ENCODE measurements at regions not wholly inside any gene's neighbourhood (a gene's known extent, or its start where the extent isn't known, plus 50 kb on each side); places are given as distances from the start of the nearest gene placed in this dataset.

DNA sequence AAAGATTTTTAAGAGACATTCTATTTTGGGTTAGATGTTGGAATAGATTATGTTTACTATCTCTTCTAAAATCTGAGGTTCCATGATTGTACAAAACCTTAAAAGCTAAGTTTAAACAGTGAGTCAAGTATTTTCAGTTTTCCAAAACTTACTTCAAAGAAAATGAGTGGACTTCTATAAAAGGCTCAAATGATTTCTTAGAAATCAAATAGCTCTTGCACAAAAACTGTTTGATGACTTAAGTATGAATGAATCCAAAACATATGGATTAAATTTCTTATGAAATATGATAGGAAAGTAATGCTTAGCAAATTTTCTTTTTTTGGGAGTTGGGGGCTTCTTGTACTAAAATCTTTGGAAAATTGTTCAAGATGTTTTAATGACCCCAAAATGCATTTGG lies 837.3 kb upstream of the SLC35B3 start:
- Histone ChIP-seq H3K27ac (no peak overlapping the region), H3K9me3 (no peaks in the 10 kb centered on the region), H3K4me3 (replicated peaks in 1 of 3) (no peak overlapping the region), H3K36me3 (no peaks in the 10 kb centered on the region), H3K4me1 (no peaks in the 10 kb centered on the region), H3K27me3 (no peaks in the 10 kb centered on the region)
- TF ChIP-seq POLR2A (IDR thresholded peaks at IDR 0.05): no peak
- TF ChIP-seq, protein P1, sequence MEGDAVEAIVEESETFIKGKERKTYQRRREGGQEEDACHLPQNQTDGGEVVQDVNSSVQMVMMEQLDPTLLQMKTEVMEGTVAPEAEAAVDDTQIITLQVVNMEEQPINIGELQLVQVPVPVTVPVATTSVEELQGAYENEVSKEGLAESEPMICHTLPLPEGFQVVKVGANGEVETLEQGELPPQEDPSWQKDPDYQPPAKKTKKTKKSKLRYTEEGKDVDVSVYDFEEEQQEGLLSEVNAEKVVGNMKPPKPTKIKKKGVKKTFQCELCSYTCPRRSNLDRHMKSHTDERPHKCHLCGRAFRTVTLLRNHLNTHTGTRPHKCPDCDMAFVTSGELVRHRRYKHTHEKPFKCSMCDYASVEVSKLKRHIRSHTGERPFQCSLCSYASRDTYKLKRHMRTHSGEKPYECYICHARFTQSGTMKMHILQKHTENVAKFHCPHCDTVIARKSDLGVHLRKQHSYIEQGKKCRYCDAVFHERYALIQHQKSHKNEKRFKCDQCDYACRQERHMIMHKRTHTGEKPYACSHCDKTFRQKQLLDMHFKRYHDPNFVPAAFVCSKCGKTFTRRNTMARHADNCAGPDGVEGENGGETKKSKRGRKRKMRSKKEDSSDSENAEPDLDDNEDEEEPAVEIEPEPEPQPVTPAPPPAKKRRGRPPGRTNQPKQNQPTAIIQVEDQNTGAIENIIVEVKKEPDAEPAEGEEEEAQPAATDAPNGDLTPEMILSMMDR (IDR thresholded peaks at IDR 0.05): no peak
- DNase-seq: no peak
- intact Hi-C loops (cut with DNase I): no loop called here

DNA sequence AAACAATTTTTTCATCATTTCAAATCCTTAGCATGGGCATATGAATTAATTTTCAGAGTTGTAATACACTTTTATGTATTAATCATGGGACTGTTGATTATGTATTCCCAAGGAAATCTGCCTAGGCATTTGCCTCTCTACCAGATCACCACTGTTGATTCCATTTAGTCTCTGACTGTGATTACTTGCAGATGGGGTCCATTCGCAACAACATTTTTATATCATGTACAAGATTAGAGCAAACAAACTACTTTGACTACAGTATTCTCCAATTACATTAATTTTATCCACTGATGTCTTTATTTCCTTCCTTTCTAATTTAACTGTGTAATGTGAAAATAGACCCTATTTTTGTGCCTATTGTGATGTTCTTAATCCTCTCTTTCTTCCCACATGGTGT lies 831.4 kb upstream of the SLC35B3 start:
- H3K27ac ChIP-seq: no peak overlapping the region
- H3K36me3 ChIP-seq: no peaks in the 10 kb centered on the region
- no peaks in the 10 kb centered on the region for H3K9me3 ChIP-seq
- TF ChIP-seq POLR2A (IDR thresholded peaks at IDR 0.05): no peak
- TF ChIP-seq, protein P1 (IDR thresholded peaks at IDR 0.05): no peak
- intact Hi-C loops (cut with DNase I): no loop called here
- WGBS, 2 donors: 94 to 96% methylated on average over 1 of the region's 1 CpG
- H3K27me3 ChIP-seq: no peaks in the 10 kb centered on the region
- H3K4me3 ChIP-seq (replicated peaks in 1 of 3): no peak overlapping the region
- no peak for DNase-seq
- H3K4me1 ChIP-seq: no peaks in the 10 kb centered on the region

DNA sequence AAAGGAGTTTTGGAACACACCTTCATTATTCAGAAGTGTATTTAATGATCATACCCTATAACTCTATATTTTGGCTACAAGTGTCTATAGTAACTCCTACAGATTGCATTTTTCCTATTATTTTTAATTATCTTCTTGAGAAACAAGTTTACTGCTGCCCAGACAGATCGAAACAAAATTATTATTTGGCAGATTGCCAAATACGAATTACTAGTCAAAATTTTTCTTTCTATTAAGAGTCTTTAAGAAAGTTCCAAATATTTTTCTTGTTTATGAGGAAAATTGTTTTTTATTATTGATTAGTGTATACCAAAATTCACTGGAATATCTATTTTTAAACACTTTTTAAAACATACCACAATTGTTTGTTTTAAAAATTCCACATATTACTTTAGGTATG lies 821.9 kb upstream of the SLC35B3 start:
- WGBS, 2 donors: 42 to 43% methylated on average over 2 of the region's 2 CpGs

DNA sequence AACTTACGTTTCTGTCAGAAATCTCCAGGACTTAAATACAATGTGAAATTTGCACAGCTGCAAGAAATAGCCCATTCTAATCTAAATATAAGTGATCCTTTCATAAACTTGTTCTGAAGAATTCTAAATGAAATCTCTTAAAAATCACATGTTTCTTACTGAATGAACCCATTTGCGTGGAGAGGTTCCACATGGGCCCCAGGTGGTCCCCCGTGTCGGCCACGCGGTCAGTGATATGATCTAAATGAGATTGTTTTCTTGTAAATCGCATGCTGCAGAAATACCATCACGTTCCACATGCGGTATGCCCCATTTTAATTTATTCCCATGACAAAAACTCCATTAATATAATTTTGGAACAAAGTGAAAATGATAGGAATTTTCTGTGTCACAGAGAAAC lies 818.9 kb upstream of the SLC35B3 start:
- TF ChIP-seq, protein P1 (IDR thresholded peaks at IDR 0.05): no peak
- no peak for TF ChIP-seq POLR2A (IDR thresholded peaks at IDR 0.05)
- Histone ChIP-seq H3K27me3 (no peaks in the 10 kb centered on the region), H3K4me1 (no peaks in the 10 kb centered on the region), H3K36me3 (no peaks in the 10 kb centered on the region), H3K4me3 (replicated peaks in 1 of 3) (no peak overlapping the region), H3K27ac (no peak overlapping the region), H3K9me3 (no peaks in the 10 kb centered on the region)
- no peak for DNase-seq
- intact Hi-C loops (cut with DNase I): no loop called here
- 87 to 91% methylated on average over 9 of the region's 9 CpGs for WGBS, 2 donors

More for the DNA sequence above, 821.9 kb upstream of the SLC35B3 start:
- Histone ChIP-seq H3K27ac (no peak overlapping the region), H3K27me3 (no peaks in the 10 kb centered on the region), H3K36me3 (no peaks in the 10 kb centered on the region), H3K9me3 (no peaks in the 10 kb centered on the region), H3K4me1 (no peaks in the 10 kb centered on the region), H3K4me3 (replicated peaks in 1 of 3) (no peak overlapping the region)
- no peak for DNase-seq
- no peak for TF ChIP-seq POLR2A (IDR thresholded peaks at IDR 0.05)
- TF ChIP-seq, protein P1 (IDR thresholded peaks at IDR 0.05): no peak
- intact Hi-C loops (cut with DNase I): no loop called here

DNA sequence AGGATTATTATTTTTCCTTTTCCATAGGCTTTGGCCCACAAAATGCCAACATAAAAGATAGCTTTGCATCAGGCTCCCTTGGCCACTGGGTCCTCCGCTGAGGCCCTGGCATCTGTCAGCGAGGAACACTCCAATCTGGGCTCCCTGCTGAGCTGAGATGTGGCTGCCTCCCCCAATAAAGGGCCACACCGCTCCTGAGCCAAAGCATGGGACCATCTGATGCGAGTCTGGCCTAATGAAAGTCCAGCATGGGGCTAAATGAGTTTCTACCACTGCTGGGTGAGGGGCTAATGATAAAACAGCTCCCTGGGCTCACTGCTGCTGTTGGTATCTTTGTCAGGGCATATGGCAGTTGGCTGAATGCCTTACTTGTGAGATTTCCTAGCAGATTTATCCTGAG lies 817.5 kb upstream of the SLC35B3 start:
- H3K36me3 ChIP-seq: no peaks in the 10 kb centered on the region

More for the DNA sequence above, 817.5 kb upstream of the SLC35B3 start:
- intact Hi-C loops (cut with DNase I): no loop called here
- TF ChIP-seq, protein P1 (IDR thresholded peaks at IDR 0.05): no peak
- TF ChIP-seq POLR2A (IDR thresholded peaks at IDR 0.05): no peak
- Histone ChIP-seq H3K4me1 (no peaks in the 10 kb centered on the region), H3K27ac (no peak overlapping the region), H3K27me3 (no peaks in the 10 kb centered on the region), H3K9me3 (no peaks in the 10 kb centered on the region), H3K4me3 (replicated peaks in 1 of 3) (no peak overlapping the region)
- DNase-seq: no peak
- 75 to 76% methylated on average over 4 of the region's 4 CpGs for WGBS, 2 donors
